Choroid plexus epithelial cell (primary cell): ENCODE measurements at regions not wholly inside any gene's neighbourhood (a gene's known extent, or its start where the extent isn't known, plus 50 kb on each side); places are given as distances from the start of the nearest gene placed in this dataset.

Experiments
- DNase-seq: peaks from one replicate; pipeline ENCODE4 v3.0.0-alpha.2; 2010; ENCODE audit warnings: low read depth
- H3K4me3 ChIP-seq: 2 replicates; pipeline ENCODE4 v1.5.1; 2011; ENCODE audit warnings: low read depth, mild to moderate bottlenecking, control low read depth, low read length, moderate library complexity
- TF ChIP-seq, protein P1 (sequence below): conservative IDR thresholded peaks from 2 replicates; pipeline ENCODE4 v1.5.1; 2011; ENCODE audit warnings: low read depth, mild to moderate bottlenecking, control low read depth, inconsistent platforms, low read length, moderate library complexity

DNA sequence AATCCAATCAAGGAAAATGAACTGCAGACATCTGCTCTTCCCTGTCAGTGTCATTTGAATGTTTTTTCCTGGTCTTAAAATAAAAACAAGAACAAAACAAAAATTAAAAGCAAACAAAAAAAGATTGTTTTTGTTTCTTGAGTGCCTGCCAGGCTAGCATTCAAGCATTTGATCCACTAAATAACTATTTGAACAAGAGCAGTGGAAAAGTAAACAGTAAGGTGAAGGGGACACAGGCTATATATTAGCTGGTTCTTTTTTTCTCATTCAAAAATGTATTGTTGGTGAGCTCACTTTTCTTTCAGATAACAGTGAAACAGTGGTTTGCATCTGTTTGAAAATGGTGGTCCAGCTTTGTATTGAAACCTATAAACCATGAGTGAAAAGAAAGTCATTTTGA lies 586.9 kb upstream of the SGO1 start:
- no peak for DNase-seq
- no peak overlapping the region for H3K4me3 ChIP-seq
- TF ChIP-seq, protein P1, sequence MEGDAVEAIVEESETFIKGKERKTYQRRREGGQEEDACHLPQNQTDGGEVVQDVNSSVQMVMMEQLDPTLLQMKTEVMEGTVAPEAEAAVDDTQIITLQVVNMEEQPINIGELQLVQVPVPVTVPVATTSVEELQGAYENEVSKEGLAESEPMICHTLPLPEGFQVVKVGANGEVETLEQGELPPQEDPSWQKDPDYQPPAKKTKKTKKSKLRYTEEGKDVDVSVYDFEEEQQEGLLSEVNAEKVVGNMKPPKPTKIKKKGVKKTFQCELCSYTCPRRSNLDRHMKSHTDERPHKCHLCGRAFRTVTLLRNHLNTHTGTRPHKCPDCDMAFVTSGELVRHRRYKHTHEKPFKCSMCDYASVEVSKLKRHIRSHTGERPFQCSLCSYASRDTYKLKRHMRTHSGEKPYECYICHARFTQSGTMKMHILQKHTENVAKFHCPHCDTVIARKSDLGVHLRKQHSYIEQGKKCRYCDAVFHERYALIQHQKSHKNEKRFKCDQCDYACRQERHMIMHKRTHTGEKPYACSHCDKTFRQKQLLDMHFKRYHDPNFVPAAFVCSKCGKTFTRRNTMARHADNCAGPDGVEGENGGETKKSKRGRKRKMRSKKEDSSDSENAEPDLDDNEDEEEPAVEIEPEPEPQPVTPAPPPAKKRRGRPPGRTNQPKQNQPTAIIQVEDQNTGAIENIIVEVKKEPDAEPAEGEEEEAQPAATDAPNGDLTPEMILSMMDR: no peak

DNA sequence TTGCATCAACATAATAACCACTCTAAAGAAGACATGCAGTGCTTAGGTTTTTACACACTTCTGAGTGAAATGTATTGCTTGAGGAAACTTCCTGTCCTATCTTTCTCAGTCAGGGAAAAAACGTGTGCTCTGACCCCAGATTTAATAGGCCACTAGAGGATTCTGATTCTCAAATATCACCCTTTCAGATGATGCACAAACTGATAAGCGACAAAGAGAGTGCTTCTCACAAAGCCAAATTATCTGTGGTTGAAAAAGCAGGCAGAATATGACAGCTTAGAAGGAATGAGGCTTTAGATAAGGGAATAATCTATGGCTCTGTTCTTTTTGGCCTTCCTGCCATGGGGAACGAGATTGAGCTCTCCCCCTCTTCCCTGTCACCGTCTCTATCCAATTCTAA lies 583.4 kb upstream of the SGO1 start:
- no peak for DNase-seq
- TF ChIP-seq, protein P1: no peak
- no peak overlapping the region for H3K4me3 ChIP-seq

DNA sequence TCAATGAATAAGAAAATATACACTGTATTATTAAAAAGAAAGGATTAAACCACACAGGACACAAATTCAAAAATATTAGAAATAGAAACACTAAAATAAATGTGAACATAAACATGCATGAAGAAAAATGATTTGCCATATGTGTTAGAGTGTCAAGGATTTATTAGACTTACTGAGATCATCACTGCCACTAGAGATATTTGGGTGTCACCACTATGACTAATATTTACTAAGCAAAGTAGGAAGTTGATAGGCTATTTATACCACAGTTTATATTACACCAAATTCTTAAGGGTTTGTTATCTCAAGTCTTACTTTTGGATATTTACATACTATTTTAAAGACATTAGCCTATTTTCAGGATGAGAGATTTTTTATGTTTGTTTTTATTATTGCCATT lies 575.0 kb upstream of the SGO1 start:
- no peak overlapping the region for H3K4me3 ChIP-seq
- TF ChIP-seq, protein P1: no peak
- DNase-seq: no peak

DNA sequence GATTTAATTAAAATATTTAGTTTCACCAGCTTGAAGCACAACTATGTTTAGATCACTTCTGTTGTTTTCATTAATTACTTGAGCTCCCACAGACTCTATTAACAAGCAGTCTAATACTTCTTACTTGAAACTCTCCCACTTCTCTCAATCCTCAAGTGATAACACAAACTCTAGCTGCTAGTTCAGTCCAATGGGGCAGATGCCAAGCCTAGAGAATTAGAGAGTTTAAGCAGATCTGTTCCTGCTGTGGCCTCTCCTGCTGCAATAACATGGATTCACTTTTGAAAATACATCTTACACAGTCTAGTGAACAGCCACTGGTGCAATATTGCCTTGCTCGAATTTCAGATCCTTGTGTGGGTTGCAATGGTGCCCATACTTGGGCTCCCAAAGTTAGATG lies 566.4 kb upstream of the SGO1 start:
- no peak for DNase-seq
- TF ChIP-seq, protein P1: no peak
- H3K4me3 ChIP-seq: no peak overlapping the region

DNA sequence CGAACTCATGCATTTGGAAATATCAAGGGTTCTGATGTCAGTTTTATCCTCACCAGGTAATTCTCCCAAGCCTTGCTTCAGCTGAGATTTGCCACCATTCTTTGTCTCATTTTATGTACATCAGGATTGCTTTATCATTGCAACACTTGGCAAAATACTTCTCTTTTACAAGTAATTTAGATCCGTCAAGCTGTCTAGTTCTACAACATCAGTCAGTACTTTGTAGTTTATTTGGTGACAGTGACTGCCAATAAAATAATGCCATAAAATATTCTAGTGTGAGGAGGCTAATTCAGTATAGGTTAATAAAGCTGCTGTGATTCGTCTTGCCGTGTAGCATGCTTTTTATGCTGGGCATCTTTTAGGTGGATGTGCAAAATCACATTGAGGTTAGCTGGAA lies 565.3 kb upstream of the SGO1 start:
- TF ChIP-seq, protein P1: no peak

DNA sequence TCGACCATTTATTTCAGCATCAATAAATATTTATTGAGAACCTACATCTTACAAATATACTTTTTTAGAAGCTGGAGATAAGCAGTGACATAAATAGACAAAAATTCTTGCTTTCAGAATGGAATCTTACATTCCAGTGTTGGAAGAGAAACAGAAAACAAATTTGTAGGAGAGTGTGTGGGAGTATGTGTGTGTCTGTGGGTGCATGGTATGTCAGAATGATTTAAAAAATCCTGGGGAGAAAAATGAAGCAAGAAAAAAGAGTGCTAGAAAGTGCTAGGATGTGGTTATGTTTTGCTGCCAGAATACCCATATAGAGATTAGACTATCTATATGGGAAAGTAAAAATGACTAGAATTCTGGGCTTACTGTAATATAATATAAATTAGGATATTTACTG lies 561.7 kb upstream of the SGO1 start:
- peak; percentile 8 for DNase-seq
- no peak overlapping the region for H3K4me3 ChIP-seq
- TF ChIP-seq, protein P1: no peak

More for the DNA sequence above, 565.3 kb upstream of the SGO1 start:
- H3K4me3 ChIP-seq: no peak overlapping the region
- no peak for DNase-seq

DNA sequence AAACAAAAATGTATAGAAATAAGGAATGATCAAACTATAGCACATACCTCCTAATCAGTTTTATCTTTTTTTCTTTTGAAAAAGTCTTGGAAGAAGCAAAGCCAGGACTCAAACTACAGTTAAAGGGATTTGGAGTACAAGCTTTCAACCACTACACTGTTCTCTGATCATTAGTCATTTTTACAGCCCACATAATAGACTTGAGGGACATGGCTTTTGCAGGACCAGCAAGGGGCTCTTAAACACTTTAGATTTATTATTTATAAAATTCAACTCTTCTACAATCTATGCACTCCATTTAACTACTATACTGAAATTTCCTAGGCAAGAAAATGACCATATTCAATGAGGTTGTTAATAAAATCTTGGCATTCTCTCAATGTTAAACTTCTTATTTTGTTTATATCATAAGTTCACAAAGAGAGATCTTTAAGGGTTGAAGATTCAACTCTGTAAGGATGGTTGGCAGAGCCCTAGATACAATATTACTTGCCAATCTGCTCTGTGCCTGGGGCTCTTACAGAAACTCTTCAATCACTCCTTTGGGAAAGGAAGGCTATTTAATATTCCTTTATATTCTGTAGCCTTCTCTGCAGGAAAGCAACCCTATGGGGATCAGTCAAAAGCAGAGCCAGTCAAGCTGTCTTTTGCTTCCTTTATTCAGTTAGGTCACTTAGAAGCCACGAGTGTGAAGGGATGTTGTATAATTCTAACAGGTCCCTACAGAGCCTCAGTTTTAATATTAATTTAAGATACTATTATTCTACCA lies 557.7 kb upstream of the SGO1 start:
- H3K4me3 ChIP-seq: no peak overlapping the region
- DNase-seq: no peak
- TF ChIP-seq, protein P1: no peak
